ENCODE measurements at regions not wholly inside any gene's neighbourhood (a gene's known extent, or its start where the extent isn't known, plus 50 kb on each side); places are given as distances from the start of the nearest gene placed in this dataset.

DNA sequence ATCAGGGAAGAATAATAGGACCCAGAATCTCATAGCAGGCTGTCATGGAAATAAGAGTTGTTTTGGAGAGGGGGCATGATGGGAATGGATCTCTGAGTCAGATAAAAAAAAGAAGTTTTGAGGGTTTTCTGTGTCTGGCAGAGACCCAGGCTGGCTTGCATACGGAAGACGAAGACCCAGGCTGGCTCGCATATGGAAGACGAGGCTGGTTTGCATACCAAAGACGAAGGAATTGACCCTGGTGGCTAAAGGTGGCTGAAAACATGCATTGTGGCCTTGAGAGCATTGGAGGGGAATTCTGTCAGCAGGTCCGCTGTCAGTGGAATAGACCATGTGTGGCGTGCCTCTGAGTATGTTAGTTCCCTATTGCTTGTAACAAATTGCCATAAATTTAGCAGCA, 335.1 kb downstream of the BTBD3 start:
- Mint-ChIP-seq H3K4me1 (no peaks in the 10 kb centered on the region), H3K4me3 (no peak overlapping the region), H3K9me3 (peaks cover 3 to 5% of the 10 kb centered on the region in 2 donors), H3K27ac (no peak overlapping the region), H3K36me3 (no peaks in the 10 kb centered on the region), H3K27me3 (no peaks in the 10 kb centered on the region)
- ATAC-seq (replicated peaks): no peak
- DNase-seq: no peak

DNA sequence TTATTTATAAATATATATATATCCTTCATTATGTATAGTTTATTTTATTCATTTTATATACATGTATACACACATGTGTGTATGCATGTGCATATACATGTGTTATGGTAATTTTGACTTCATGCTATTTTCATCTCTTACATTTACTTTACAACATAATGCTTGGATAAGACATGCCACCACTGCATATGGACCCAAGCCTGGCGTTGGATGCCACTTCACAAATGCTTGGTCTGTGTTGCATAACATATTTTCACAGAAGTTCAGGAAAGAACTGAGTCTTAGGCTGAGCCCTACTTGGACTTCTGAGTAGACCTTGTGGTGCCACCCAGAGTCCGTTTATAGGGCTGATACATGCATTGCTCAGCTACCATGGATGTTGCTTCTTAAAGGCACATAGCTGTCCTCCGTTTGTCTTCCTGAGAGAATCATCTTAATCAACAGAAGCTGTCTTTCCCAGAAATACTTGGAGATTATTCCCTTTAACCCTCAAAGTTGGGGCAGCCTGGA, 337.8 kb downstream of the BTBD3 start:
- ATAC-seq (replicated peaks) (no peak), DNase-seq (no peak)
- Mint-ChIP-seq H3K9me3 (peaks cover 3 to 4% of the 10 kb centered on the region in 2 donors), H3K27me3 (no peaks in the 10 kb centered on the region), H3K36me3 (no peaks in the 10 kb centered on the region), H3K4me3 (no peak overlapping the region), H3K4me1 (no peaks in the 10 kb centered on the region), H3K27ac (no peak overlapping the region)

DNA sequence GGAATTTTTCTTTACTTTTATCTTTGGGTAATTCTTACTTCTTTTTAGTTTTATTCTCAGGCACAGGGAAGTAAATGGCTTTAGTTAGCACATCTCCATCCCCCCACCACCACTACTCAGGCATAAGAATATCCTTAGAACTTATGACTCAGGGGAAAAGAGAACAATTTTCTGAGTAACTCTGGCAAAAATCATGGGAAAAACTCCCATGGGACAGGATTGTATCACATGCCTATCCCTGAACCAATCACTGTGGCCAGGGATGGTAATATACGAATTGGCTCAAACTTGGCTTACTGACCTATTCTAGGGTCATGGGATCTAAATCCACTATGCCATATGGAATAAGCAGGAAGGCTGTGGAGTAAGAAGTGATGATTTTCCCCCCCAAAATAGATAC, 339.1 kb downstream of the BTBD3 start:
- Mint-ChIP-seq H3K27ac (no peak overlapping the region), H3K36me3 (no peaks in the 10 kb centered on the region), H3K4me1 (no peaks in the 10 kb centered on the region), H3K4me3 (no peak overlapping the region), H3K27me3 (no peaks in the 10 kb centered on the region), H3K9me3 (no peaks in the 10 kb centered on the region)
- ATAC-seq (replicated peaks) (no peak), DNase-seq (no peak)

DNA sequence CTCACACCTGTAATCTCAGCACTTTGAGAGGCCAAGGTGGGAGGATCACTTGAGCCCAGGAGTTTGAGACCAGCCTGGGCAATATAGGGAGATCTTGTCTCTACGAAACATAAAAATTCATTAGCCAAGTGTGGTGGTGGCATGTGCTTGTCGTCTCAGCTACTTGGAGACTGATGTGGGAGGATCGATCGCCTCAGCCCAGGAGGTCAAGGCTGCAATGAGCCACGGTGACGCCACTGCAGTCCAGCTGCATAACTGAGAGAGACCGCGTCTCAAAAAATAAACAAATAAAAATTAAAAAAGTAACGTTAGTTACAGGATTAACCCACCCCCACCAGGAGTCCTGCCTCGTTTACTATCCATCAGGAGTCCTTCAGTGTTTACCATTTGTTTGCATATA, 345.1 kb downstream of the BTBD3 start:
- DNase-seq (no peak), ATAC-seq (replicated peaks) (no peak)
- Mint-ChIP-seq H3K36me3 (no peaks in the 10 kb centered on the region), H3K4me3 (no peak overlapping the region), H3K4me1 (no peaks in the 10 kb centered on the region), H3K27me3 (no peaks in the 10 kb centered on the region), H3K27ac (no peak overlapping the region), H3K9me3 (peaks cover 0 to 2% of the 10 kb centered on the region in 2 donors)

DNA sequence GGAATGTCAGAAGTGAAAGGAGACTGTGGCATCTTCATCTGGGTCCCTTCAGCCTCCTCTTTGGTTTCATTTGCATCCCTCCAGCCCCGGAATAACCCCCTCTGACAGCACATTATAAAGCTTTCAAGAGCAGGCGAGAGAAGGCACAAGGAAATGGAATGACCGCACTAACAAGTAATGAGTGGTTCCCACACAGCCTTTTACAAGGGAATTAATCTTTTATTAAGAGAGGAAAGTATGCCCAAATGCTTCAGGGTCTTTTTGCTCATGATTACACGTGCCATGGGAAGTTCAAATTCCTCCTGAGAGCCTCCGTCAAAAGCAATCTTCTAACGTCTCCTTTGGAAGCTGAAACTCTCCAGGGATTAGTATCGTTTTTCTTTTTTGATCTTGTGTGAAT, 347.0 kb downstream of the BTBD3 start:
- no peak overlapping the region for H3K27ac Mint-ChIP-seq
- peaks cover 0 to 10% of the 10 kb centered on the region in 2 donors for H3K27me3 Mint-ChIP-seq
- H3K4me1 Mint-ChIP-seq: no peaks in the 10 kb centered on the region
- H3K36me3 Mint-ChIP-seq: no peaks in the 10 kb centered on the region
- DNase-seq: no peak
- peaks cover 0 to 2% of the 10 kb centered on the region in 2 donors for H3K9me3 Mint-ChIP-seq
- H3K4me3 Mint-ChIP-seq: no peak overlapping the region
- ATAC-seq (replicated peaks): no peak

DNA sequence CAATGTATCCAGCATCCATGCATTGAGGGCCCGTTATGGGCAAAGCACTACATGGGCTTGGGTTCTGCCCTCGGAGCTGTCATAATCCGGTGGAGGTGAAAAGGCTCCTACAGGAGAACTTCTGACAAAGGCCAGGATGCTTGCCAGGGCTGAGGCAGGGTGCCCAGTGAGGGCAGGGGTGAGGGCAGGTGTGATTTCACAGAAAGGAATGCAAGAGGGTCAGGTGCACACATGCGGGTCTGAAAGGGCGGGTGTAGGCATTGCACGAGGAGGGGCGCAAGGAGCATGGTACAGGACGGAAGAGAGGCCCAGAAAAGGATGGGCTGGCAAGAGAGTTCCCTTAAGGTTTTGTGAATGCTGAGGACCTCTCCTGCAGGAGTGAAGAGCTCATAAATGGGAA, 348.0 kb downstream of the BTBD3 start:
- Mint-ChIP-seq H3K4me1 (no peaks in the 10 kb centered on the region), H3K4me3 (no peak overlapping the region), H3K9me3 (peaks cover 0 to 2% of the 10 kb centered on the region in 2 donors), H3K27me3 (peaks cover 0 to 12% of the 10 kb centered on the region in 2 donors), H3K36me3 (no peaks in the 10 kb centered on the region), H3K27ac (no peak overlapping the region)
- no peak for ATAC-seq (replicated peaks)
- no peak for DNase-seq

DNA sequence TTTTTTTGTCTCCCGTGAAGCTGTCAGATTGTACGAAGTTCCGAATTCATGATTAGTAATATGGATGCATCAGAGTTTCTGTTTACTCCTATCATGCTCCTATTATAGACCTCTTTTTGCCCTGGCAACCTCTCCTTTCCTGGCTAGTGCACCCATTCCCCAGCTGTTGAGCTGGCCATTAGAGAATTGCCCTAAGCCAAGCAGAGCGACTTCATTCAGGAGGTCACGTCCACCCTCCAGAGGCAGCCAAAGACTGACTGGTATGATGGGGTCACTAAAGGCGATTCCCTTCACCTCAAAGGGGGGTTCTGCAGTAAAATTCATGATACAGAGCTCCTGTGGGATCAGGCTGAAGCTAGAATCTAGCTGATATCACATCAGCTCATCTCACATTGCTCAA, 351.9 kb downstream of the BTBD3 start:
- Mint-ChIP-seq H3K9me3 (peaks cover 0 to 2% of the 10 kb centered on the region in 2 donors), H3K4me3 (no peak overlapping the region), H3K27me3 (peaks cover 4 to 20% of the 10 kb centered on the region in 2 donors), H3K4me1 (no peaks in the 10 kb centered on the region), H3K27ac (no peak overlapping the region), H3K36me3 (no peaks in the 10 kb centered on the region)
- ATAC-seq (replicated peaks) (no peak), DNase-seq (no peak)

DNA sequence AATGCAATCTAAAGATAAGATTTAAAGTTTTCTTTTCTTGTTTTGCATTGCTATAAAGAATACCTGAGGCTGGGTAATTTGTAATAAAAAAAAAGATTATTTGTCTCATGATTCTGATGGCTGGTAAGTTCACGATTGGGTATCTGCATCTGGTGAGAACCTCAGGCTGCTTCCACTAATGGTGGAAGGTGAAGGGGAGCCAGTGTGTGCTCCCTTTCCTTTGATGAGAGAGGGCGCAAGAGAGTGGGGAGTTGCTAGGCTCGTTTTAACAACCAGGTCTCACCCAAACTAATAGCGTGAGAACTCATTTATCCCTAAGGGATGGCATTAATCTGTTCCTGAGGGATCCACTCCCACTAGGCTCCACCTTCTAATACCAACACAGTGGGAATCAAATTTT, 353.2 kb downstream of the BTBD3 start:
- no peak overlapping the region for H3K4me3 Mint-ChIP-seq
- peaks cover 4 to 20% of the 10 kb centered on the region in 2 donors for H3K27me3 Mint-ChIP-seq
- ATAC-seq (replicated peaks) (no peak), DNase-seq (no peak)
- no peaks in the 10 kb centered on the region for H3K4me1 Mint-ChIP-seq
- H3K36me3 Mint-ChIP-seq: no peaks in the 10 kb centered on the region
- H3K9me3 Mint-ChIP-seq: no peaks in the 10 kb centered on the region
- H3K27ac Mint-ChIP-seq: no peak overlapping the region

DNA sequence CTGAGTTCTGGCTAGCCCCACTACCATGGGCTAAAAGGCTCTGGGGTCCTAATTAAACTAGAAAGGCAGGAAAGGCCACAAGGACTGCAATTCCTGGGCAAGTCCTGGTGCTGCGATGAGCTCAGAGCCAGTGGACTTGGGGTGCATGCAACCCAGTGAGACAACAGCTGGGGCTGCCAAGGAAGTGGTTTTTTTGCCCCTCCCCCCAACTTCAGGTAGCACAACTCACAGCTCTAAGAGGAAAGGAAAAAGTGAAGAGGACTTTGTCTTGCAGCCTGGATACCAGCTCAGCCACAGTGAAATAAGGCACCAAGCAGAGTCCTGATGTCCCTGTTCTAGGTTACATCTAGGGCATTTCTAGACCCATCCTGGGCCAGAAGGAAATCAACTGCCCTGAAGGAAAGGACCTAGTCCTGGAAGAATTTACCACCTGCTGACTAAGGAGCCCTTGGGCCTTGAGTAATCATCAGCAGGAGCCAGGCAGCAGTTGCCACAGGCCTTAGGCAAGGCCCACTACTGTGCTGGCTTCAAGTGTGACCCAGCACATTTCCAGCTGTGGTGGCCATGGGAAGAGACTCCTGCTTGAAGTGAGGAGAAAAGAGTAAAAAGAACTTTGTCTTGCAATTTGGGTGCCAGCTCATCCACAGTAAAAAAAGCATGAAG, 358.4 kb downstream of the BTBD3 start:
- H3K27me3 Mint-ChIP-seq: peaks cover 4 to 9% of the 10 kb centered on the region in 2 donors
- H3K36me3 Mint-ChIP-seq: no peaks in the 10 kb centered on the region
- no peaks in the 10 kb centered on the region for H3K4me1 Mint-ChIP-seq
- peaks cover 0 to 4% of the 10 kb centered on the region in 2 donors for H3K9me3 Mint-ChIP-seq
- DNase-seq (no peak), ATAC-seq (replicated peaks) (no peak)
- no peak overlapping the region for H3K4me3 Mint-ChIP-seq
- H3K27ac Mint-ChIP-seq: no peak overlapping the region

DNA sequence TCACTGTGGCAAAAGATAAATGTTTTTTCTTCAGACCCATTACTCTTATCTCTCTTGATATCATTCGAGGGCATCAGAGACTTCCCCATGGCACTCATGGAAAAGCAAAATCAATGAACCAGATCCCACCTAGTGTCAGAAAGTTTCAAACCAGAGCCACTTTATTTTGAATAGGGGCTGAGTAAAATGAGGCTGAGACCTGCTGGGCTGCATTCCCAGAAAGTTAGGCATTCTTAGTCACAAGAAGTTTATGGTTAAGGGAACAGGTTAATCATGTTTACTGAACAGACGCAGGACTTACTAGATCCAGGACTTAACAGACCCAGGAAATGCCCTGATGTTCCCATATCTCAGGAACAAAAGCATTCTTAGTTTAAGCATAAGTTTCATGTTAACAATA, 369.9 kb downstream of the BTBD3 start:
- H3K27ac Mint-ChIP-seq: no peak overlapping the region
- no peak overlapping the region for H3K4me3 Mint-ChIP-seq
- peaks cover 0 to 6% of the 10 kb centered on the region in 2 donors for H3K9me3 Mint-ChIP-seq
- no peaks in the 10 kb centered on the region for H3K27me3 Mint-ChIP-seq
- DNase-seq: no peak
- H3K36me3 Mint-ChIP-seq: no peaks in the 10 kb centered on the region
- no peaks in the 10 kb centered on the region for H3K4me1 Mint-ChIP-seq
- no peak for ATAC-seq (replicated peaks)

DNA sequence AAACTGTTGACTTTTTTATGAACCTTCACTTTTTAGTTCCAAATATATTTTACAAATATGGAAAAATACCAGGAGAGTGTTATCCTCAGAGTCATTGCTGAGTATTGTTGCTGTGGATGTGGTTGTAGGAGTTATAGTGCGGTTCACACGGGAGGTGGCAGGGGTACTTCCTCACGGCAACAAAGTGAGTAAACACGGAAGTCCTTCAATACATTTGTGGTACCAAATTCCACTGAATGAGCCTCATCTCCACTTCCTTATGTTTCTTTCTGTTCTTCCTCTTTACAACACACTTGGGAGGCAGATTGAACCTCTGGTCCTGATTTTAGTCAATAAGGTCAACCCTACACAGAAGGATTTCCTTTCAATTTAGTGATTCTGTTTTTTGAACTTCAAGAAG, 371.8 kb downstream of the BTBD3 start:
- H3K4me1 Mint-ChIP-seq: no peaks in the 10 kb centered on the region
- DNase-seq (no peak), ATAC-seq (replicated peaks) (no peak)
- H3K9me3 Mint-ChIP-seq: peaks cover 0 to 6% of the 10 kb centered on the region in 2 donors
- no peak overlapping the region for H3K27ac Mint-ChIP-seq
- H3K27me3 Mint-ChIP-seq: no peaks in the 10 kb centered on the region
- H3K4me3 Mint-ChIP-seq: no peak overlapping the region
- no peaks in the 10 kb centered on the region for H3K36me3 Mint-ChIP-seq

DNA sequence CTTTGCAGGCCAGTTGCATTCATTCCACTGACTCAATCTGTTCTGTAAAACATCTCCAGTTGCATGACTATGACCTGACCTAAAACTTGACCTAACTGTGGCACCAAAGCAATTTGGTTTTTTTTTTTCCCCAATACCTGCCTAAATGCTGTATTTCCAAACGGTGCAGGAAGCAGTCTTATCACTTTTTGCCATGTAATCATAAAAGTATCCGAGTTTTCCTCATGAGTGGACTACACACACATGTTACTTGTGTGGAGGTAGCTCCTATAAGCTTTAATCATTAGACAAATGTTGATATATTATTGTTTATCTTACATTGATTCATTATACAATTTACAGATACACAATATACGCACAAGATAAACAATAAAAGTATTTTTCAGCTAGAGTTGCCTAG, 373.7 kb downstream of the BTBD3 start:
- H3K27me3 Mint-ChIP-seq: no peaks in the 10 kb centered on the region
- peaks cover 0 to 7% of the 10 kb centered on the region in 2 donors for H3K9me3 Mint-ChIP-seq
- no peak for DNase-seq
- no peak overlapping the region for H3K27ac Mint-ChIP-seq
- no peaks in the 10 kb centered on the region for H3K36me3 Mint-ChIP-seq
- H3K4me3 Mint-ChIP-seq: no peak overlapping the region
- H3K4me1 Mint-ChIP-seq: no peaks in the 10 kb centered on the region
- ATAC-seq (replicated peaks): no peak

DNA sequence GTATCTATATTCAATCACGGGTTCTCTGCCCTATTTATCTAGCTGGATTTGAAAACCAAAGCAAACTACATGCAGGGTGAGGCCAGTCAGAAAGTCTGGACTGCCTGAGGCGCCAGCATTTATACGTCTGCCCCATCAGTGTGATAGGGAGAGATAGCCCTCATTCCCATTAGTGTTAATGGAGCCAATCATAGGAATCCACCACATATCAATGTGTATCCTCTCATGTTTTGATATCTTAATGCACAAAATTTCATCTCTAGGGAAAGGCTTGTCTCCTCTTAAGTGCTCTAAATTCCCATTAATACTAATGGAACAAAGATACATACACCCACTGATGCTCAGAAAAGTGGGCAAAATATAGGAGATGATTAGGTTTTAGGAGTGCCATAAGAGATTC, 376.2 kb downstream of the BTBD3 start:
- ATAC-seq (replicated peaks): no peak
- peaks cover 18 to 23% of the 10 kb centered on the region in 2 donors for H3K9me3 Mint-ChIP-seq

DNA sequence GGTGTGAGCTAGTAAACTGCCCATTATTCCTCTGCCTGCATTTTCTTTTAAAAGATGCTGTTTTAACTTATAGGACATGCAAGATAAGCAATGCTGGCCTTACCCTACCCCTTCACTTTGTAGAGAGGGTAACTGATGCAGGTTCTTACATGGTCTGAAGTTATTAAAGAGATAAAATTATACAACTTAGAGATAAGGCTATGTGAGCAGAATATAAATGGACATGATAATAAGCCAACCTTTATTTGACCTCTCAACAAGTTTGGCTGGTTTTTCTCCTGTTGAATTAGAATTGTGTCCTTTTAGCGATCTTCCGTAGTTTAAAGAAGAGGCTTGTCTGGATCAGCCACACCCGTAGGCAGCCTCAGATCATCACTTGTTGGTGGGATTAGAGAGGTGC, 377.0 kb downstream of the BTBD3 start:
- Mint-ChIP-seq H3K27me3 (no peaks in the 10 kb centered on the region), H3K36me3 (no peaks in the 10 kb centered on the region), H3K4me1 (no peaks in the 10 kb centered on the region), H3K4me3 (no peak overlapping the region), H3K27ac (no peak overlapping the region), H3K9me3 (peaks cover 18 to 23% of the 10 kb centered on the region in 2 donors)
- ATAC-seq (replicated peaks) (no peak), DNase-seq (no peak)

More for the DNA sequence above, 376.2 kb downstream of the BTBD3 start:
- H3K36me3 Mint-ChIP-seq: no peaks in the 10 kb centered on the region
- no peak overlapping the region for H3K27ac Mint-ChIP-seq
- no peak overlapping the region for H3K4me3 Mint-ChIP-seq
- H3K4me1 Mint-ChIP-seq: no peaks in the 10 kb centered on the region
- DNase-seq: no peak
- H3K27me3 Mint-ChIP-seq: no peaks in the 10 kb centered on the region

DNA sequence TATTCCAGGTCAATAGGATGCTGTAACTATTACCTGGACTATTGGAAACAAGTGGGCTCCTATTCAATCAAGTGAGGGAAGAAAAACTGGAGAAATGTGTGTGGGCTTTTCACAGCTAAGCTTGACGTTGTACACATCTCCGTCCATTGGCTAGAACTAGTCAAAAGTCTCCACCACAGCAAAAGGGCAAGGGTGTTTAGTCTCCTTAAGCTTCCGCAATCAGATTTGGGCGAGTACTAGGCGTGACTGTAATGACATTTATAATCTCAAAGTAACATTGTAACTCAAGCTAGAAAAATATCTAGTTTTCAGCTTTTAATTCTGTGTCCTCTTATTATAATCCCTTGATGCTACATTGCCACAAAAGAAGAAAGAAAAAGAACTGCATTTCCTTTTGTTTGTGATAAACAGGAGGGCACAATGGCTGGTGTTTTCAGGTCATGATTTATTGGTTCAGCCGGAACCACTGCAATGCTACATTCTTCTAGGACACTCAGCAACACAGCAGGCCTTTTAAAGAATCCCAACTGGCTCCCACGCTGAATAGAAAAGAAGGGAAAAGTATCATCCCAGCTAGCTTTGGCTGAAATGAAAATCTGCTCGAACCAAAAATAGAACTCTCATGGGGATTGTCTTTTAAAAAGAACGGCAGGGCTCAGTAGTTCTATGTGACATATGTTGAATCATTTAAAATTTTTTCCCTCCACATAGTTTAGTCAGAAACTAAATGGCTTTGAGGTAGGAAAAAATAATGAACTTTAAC, 387.7 kb downstream of the BTBD3 start:
- Mint-ChIP-seq H3K36me3 (no peaks in the 10 kb centered on the region), H3K4me3 (no peak overlapping the region), H3K27me3 (no peaks in the 10 kb centered on the region), H3K9me3 (peaks cover 5 to 6% of the 10 kb centered on the region in 2 donors), H3K4me1 (no peaks in the 10 kb centered on the region), H3K27ac (no peak overlapping the region)
- ATAC-seq (replicated peaks): no peak
- no peak for DNase-seq
